HFF-Myc (cell line): ENCODE measurements at regions not wholly inside any gene's neighbourhood (a gene's known extent, or its start where the extent isn't known, plus 50 kb on each side); places are given as distances from the start of the nearest gene placed in this dataset.

Source experiments
- DNase-seq: peaks from one replicate; pipeline ENCODE4 v3.0.0-alpha.2; 2011; ENCODE audit warnings: low read depth; ENCODE audit errors: extremely low read depth
- H3K4me3 ChIP-seq: replicated peaks from 2 replicates; pipeline ENCODE4 v1.5.1; 2011; ENCODE audit warnings: low read depth, mild to moderate bottlenecking, control low read depth, low read length
- CTCF ChIP-seq: IDR thresholded peaks from 2 replicates; pipeline ENCODE4 v1.5.1; 2012; ENCODE audit warnings: mild to moderate bottlenecking, low read depth, low read length, control low read depth; ENCODE audit errors: missing control alignments

DNA sequence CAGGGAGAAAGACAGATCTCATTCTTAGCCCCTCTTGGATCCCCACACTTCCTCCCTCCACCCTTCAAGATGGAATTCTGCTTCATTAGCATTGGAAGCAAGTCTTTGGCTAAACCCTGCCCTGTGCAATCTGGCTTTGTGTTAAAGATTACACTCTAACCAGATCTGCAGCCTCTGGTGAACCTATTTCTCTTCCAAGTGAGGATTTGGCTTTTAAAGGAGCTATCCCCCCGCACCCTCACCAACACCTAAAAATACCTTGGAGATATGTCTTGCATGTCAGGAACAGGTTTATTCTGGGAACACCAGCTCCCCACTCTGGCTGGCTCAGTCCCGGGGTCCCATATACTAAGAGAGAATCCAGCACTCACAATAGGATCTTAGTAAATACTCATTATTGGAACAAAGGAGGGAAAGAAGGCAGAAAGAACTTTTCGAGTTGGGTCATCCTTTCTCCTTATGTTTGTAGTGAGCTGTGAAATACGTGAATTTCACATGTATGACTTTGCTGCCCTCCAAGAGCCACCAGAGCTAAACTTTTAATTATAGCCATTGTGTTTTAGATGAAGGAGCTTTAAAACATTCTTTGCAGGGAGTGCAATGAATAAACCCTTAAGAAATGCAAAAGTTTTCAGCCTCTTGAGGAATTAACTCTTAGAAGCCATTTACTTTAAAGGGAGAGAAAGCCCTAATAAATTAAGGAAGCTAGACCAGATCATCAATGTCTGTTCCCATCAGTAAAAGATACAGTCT, 53.7 kb upstream of the HRH2 start:
- H3K4me3 ChIP-seq = no peak overlapping the region
- no peak for DNase-seq
- no peak for TF ChIP-seq CTCF

DNA sequence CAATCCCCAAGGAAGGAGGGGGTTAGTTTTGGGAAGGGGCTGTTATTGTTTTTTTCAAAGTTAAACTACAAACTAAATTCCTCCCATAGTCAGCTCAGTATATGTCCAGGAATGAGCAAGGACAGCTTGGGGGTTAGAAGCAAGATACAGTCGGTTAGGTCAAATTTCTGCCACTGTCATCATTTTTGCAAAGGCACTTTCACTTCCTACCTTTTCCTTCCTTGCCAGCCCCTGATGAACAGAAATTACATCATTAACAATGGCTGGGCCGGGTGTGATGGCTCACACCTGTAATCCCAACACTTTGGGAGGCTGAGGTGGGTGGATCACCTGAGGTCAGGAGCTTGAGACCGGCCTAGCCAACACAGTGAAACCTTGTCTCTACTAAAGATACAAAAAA, 51.5 kb upstream of the HRH2 start:
- no peak overlapping the region for H3K4me3 ChIP-seq
- TF ChIP-seq CTCF = no peak
- DNase-seq = no peak
